ENCODE measurements at regions not wholly inside any gene's neighbourhood (a gene's known extent, or its start where the extent isn't known, plus 50 kb on each side); places are given as distances from the start of the nearest gene placed in this dataset.

DNA sequence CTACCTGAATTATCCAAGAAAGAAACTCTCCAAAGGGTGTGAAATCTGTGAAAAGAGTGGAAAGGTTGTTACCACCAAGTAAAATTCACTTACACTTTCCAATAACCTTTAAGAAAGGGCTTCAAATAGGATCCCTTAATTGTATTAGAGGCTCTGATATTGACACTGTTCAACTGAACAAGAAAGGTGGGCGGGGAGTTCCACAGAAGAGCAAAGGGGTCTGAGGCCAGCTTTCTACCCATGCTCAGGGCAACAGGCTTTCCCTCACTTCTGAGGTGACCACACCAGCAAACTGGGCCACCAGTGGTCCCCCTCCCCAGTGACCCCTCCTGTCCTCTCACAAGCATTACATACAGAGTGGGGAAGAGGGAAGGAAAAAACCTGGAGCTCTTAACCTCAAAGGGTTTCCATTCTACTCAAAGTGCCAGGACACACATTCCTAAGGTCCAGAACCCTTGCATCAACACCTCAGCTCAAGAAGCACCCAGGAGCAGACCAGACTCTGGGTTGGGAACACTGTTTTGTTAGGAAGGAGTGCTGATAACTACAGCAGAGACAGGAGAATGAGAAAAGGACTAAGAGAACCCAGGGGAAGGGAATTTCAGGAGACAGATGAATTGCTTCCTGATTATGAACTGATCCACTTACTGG is 71.6 kb upstream of the AKIP1 start:
- DNase-seq (ENCODE audit: low read depth): no peak
- H3K4me3 ChIP-seq (ENCODE audit: low read depth, low read length): no peak overlapping the region
- TF ChIP-seq, protein P1, sequence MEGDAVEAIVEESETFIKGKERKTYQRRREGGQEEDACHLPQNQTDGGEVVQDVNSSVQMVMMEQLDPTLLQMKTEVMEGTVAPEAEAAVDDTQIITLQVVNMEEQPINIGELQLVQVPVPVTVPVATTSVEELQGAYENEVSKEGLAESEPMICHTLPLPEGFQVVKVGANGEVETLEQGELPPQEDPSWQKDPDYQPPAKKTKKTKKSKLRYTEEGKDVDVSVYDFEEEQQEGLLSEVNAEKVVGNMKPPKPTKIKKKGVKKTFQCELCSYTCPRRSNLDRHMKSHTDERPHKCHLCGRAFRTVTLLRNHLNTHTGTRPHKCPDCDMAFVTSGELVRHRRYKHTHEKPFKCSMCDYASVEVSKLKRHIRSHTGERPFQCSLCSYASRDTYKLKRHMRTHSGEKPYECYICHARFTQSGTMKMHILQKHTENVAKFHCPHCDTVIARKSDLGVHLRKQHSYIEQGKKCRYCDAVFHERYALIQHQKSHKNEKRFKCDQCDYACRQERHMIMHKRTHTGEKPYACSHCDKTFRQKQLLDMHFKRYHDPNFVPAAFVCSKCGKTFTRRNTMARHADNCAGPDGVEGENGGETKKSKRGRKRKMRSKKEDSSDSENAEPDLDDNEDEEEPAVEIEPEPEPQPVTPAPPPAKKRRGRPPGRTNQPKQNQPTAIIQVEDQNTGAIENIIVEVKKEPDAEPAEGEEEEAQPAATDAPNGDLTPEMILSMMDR (conservative IDR thresholded peaks at IDR 0.05; ENCODE audit: low read depth, low read length): no peak

DNA sequence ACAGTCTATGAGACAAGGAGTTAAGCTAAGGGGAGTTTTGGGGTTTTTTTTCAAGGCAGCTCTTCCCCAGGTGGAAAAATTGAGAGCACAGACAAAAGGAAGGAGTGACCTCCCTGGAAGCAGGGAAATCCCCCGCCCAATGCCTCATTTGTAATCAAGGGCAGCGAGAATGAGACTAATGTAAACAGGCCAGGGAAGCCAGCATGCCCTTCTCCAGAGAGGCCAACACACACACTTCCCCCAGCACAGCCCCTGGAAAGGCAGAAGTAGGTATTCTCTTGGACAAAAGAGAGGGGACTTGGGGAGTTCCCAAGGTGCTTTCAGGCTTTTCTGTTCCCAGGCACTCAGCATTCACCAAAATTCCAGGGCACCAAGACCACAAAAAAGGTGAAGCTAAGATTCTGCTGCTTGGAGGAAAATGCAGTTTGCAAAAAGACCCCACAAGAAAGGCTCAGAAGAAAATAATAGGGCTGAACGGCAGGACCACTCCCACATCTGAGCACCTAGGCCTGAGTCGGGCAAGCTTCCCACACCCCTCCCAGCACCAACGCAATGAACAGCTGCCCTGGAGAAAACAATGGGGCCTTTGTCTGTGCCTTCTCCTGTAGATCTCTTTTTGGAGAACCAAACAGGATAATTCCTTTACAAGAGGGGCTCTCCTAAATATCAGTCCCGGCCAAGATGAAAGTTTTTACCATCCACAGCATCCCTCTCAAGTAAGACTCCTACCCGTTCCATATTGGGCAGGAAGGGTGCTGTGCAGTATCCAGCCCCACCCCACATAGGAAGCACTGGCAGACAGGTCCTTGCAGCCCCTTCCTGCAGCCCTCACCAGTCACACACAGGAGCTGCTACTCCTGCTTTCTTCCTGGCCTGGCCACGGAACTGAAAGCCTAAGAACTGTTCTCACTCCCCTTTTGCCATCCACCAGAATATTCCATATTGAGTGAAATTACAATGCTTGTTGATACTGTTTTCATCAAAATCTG is 70.7 kb upstream of the AKIP1 start:
- TF ChIP-seq, protein P1 (conservative IDR thresholded peaks at IDR 0.05; ENCODE audit: low read depth, low read length): no peak
- H3K4me3 ChIP-seq (ENCODE audit: low read depth, low read length): no peak overlapping the region
- no peak for DNase-seq (ENCODE audit: low read depth)

DNA sequence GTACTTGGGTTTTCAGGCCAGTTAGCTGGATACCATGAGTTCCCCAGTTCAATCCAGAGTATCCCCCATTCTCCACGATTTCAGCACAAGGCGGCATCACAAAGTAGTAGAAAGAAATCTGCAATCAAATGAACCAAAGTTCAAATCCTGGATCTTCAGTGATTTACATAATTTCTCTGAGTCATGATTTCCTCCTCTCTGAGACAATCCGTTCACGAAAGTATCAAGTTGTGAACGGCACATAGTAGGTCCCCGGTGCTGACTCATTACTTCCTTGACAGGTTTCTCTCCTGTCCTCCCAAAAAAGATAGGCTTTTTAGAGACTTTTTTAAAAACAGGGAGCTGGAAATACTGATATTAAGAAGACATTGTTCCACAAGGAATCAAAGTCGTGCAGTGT is 69.1 kb upstream of the AKIP1 start:
- no peak for DNase-seq (ENCODE audit: low read depth)
- H3K4me3 ChIP-seq (ENCODE audit: low read depth, low read length): no peak overlapping the region
- TF ChIP-seq, protein P1 (conservative IDR thresholded peaks at IDR 0.05; ENCODE audit: low read depth, low read length): no peak

DNA sequence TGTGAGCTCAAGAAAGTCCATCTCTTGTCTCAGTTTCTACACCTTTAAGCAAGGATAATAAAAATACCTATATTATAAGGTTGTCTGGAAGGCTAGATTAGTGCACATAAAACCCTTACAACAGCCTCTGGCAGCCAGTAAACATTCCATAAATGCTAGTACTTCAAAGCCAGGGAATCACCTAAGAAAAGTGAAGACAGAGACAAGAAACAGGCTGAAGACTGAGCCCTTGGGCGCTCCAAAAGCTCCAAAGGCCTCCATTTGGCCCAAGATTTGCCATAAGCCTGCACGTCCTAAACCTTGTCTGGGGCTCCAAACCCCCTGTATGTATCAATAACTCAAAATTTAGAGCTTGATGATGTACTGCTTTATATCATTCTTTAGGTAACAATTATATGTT is 52.2 kb upstream of the AKIP1 start:
- TF ChIP-seq, protein P1 (conservative IDR thresholded peaks at IDR 0.05; ENCODE audit: low read depth, low read length): no peak
- DNase-seq (ENCODE audit: low read depth): no peak
- H3K4me3 ChIP-seq (ENCODE audit: low read depth, low read length): no peak overlapping the region

Data from epithelial cell of proximal tubule (primary cell).